Activated CD8-positive, alpha-beta memory T cell treated with anti-CD3 and anti-CD28 coated beads, Interleukin-2, amount 50 U/mL, for 24 hours (primary cell): ENCODE measurements at regions not wholly inside any gene's neighbourhood (a gene's known extent, or its start where the extent isn't known, plus 50 kb on each side); places are given as distances from the start of the nearest gene placed in this dataset.

Source experiments
- DNase-seq: peaks from one replicate; pipeline ENCODE4 v3.0.0-alpha.2; 2020; ENCODE audit errors: extremely low read depth

- DNase-seq, result no peak
Measured at GRCh38 chr11:115724666-115725065, 220.5 kb upstream of the CADM1 start.

- no peak for DNase-seq
Measured at GRCh38 chr11:115722711-115723110, 218.5 kb upstream of the CADM1 start.

GRCh38 chr11:115721296-115721995, 217.2 kb upstream of the CADM1 start:
- no peak for DNase-seq

- no peak for DNase-seq
Measured at GRCh38 chr11:115720602-115721245, 216.5 kb upstream of the CADM1 start.

- DNase-seq, result no peak
Measured at GRCh38 chr11:115718945-115719344, 214.7 kb upstream of the CADM1 start.

GRCh38 chr11:115718106-115718505, 213.9 kb upstream of the CADM1 start:
- DNase-seq, result no peak

- DNase-seq, result no peak
Measured at GRCh38 chr11:115716601-115717529, 212.7 kb upstream of the CADM1 start.

- DNase-seq, result no peak
Measured at GRCh38 chr11:115716080-115716479, 211.9 kb upstream of the CADM1 start.

GRCh38 chr11:115715251-115715770, 211.1 kb upstream of the CADM1 start:
- no peak for DNase-seq

GRCh38 chr11:115712296-115712695, 208.1 kb upstream of the CADM1 start:
- DNase-seq, result no peak

GRCh38 chr11:115710980-115711379, 206.8 kb upstream of the CADM1 start:
- DNase-seq, result no peak

GRCh38 chr11:115710426-115710825, 206.2 kb upstream of the CADM1 start:
- DNase-seq, result no peak

- DNase-seq, result no peak
Measured at GRCh38 chr11:115709297-115709696, 205.1 kb upstream of the CADM1 start.

- no peak for DNase-seq
Measured at GRCh38 chr11:115707180-115707905, 203.1 kb upstream of the CADM1 start.

GRCh38 chr11:115706626-115707135, 202.5 kb upstream of the CADM1 start:
- no peak for DNase-seq

- DNase-seq, result no peak
Measured at GRCh38 chr11:115705200-115705599, 201.0 kb upstream of the CADM1 start.

- DNase-seq, result no peak
Measured at GRCh38 chr11:115700981-115701875, 197.0 kb upstream of the CADM1 start.

GRCh38 chr11:115700496-115700895, 196.3 kb upstream of the CADM1 start:
- DNase-seq, result no peak

- DNase-seq, result no peak
Measured at GRCh38 chr11:115699733-115700132, 195.5 kb upstream of the CADM1 start.

- no peak for DNase-seq
Measured at GRCh38 chr11:115699326-115699725, 195.1 kb upstream of the CADM1 start.
